Fibroblast of villous mesenchyme (primary cell): ENCODE measurements at regions not wholly inside any gene's neighbourhood (a gene's known extent, or its start where the extent isn't known, plus 50 kb on each side); places are given as distances from the start of the nearest gene placed in this dataset.
A peak's percentile ranks its signal among the peaks of the same experiment; 100 is the strongest.

Source experiments
- DNase-seq: peaks from one replicate; pipeline ENCODE4 v3.0.0-alpha.2; 2010; ENCODE audit warnings: low read depth
- H3K4me3 ChIP-seq: 2 replicates; pipeline ENCODE4 v1.5.1; 2011; ENCODE audit warnings: low read depth, mild to moderate bottlenecking, low read length
- CTCF ChIP-seq: IDR thresholded peaks from 2 replicates; pipeline ENCODE4 v1.5.1; 2012; ENCODE audit warnings: low read depth, mild to moderate bottlenecking, low read length; ENCODE audit not compliant: insufficient read depth

- no peak for DNase-seq
- H3K4me3 ChIP-seq: no peak overlapping the region
- no peak for TF ChIP-seq CTCF
Measured at GRCh38 chr18:76568731-76569130, 73.7 kb upstream of the ZNF516 start.

- DNase-seq: no peak
- H3K4me3 ChIP-seq: no peak overlapping the region
- TF ChIP-seq CTCF: no peak
Measured at GRCh38 chr18:76567835-76568445, 72.9 kb upstream of the ZNF516 start.

DNA sequence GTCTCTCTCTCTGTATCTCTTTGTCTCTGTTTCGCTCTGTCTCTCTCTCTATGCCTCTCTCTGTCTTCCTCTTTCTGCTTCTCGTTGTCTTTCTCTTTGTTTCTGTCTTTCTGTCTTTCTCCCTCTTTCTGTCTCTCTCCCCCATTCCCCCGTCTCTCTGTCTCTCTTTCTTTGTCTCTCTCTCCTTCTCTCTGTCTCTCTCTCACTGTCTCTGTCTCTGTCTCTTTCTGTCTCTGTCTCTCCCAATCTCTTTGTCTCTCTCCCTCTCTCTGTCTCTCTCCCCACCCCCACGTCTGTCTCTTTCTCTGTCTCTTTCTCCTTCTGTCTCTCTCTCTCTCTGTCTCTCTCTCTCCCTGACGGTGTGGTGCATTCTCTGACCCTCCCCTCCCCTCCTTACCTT is 71.9 kb upstream of the ZNF516 start:
- no peak for TF ChIP-seq CTCF
- no peak for DNase-seq
- H3K4me3 ChIP-seq: no peak overlapping the region

GRCh38 chr18:76565238-76566173 is 70.5 kb upstream of the ZNF516 start:
- peak; percentile 96 for DNase-seq
- H3K4me3 ChIP-seq: peak overlapping the region; percentile 54
- no peak for TF ChIP-seq CTCF

- TF ChIP-seq CTCF: no peak
- DNase-seq: no peak
- peak overlapping the region; percentile 54 for H3K4me3 ChIP-seq
Measured at GRCh38 chr18:76564655-76565237, 69.7 kb upstream of the ZNF516 start.

DNA sequence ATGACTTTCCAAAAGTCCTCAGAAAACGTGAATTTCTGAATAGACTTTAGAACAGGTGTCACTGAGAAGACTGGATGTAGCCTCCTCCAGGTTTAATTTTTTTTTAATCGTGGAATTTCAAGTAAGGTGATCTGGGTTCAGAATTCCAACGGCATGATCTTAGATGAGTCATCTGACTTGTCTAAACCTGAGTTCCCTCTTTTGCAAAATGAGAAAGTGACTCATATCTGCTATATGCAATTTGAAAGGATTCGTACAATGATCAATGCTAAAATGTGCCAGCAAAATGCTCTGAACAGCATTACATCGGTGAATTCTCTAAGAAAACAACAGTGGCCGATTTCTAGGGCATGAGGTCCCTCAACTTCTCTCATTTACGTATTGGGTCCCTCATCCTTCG is 69.1 kb upstream of the ZNF516 start:
- TF ChIP-seq CTCF: no peak
- DNase-seq: peak; percentile 41
- H3K4me3 ChIP-seq: no peak overlapping the region
